ENCODE measurements at regions not wholly inside any gene's neighbourhood (a gene's known extent, or its start where the extent isn't known, plus 50 kb on each side); places are given as distances from the start of the nearest gene placed in this dataset.
"Not testable (repeated sequence)": the region's sequence is repeated elsewhere in the genome, so short reads cannot be mapped to it uniquely, and the experiment has no call there.

DNA sequence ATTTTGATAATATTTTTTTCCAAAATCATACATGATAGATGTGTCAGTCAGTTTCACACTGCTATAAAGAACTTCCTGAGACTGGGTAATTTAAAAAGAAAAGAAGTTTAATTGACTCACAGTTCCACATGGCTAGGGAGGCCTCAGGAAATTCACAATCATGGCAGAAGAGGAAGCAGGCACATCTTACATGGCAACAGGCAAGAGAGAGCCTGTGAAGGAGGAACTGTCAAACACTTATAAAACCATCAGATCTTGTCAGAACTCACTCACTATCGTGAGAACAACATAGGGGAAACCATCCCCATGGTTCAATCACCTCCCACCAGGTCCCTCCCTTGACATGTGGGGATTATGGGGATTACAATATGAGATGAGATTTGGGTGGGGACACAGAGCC, 201.5 kb upstream of the EDNRB start:
- not testable (repeated sequence) for TF ChIP-seq CTCF (IDR thresholded peaks at IDR 0.05; ENCODE audit: low read depth, low read length); EZH2phosphoT487 (IDR thresholded peaks at IDR 0.05; ENCODE audit: low read depth)
